K562 (cell line): ENCODE measurements at regions not wholly inside any gene's neighbourhood (a gene's known extent, or its start where the extent isn't known, plus 50 kb on each side); places are given as distances from the start of the nearest gene placed in this dataset.

Source experiments
- ATAC-seq: fragments of 200-7000 bp; cut with Tn5 transposase; 3 replicates; pipeline ENCODE4 v1.9.1; 2020; ENCODE audit warnings: moderate library complexity
- BruUV-seq: library from RNA; stranded (reverse); fragments of 400-500 nt; replicated peaks from 2 replicates; lab custom pipeline; 2021; lab: Mats Ljungman, UMichigan
- CTCF ChIA-PET: fragments of 300-600 bp; formaldehyde crosslinking; extraction: SDS; loops from one replicate; lab custom pipeline; 2021; ENCODE audit warnings: low intra/inter-chr PET ratio; lab: Yijun Ruan, JAX
- POLR2A ChIA-PET: fragments of 300-600, 350-650 bp; sonication (Branson Sonifier 250); formaldehyde crosslinking; extraction: SDS; loops from one replicate; lab custom pipeline; 2021; ENCODE audit warnings: antibody characterized with exemption, inconsistent platforms; lab: Yijun Ruan, JAX
- DNase-seq, 4 experiments: peaks; one replicate each; pipeline versions ENCODE4 v3.0.0 to v3.0.0-alpha.2; 2011 to 2018; ENCODE audit warnings: low spot score in 3 of 4, mixed read lengths in 3 of 4; ENCODE audit errors: extremely low read depth in 1 of 4
- FAIRE-seq: peaks from 2 replicates; lab custom pipeline; 2011; peaks lifted over from hg19 to GRCh38; lab: Jason Lieb, UNC
- H2AFZ ChIP-seq: 2 replicates; pipeline ENCODE4 v1.6.0; 2011; ENCODE audit warnings: low read depth, low read length, control low read depth, inconsistent platforms
- H3K27ac ChIP-seq: fragments of 200-600 bp; 3 replicates; pipeline ENCODE4 v1.8.0; 2011; ENCODE audit warnings: low read depth, mild to moderate bottlenecking, control low read depth, inconsistent platforms, low read length, moderate library complexity, mixed read lengths; ENCODE audit errors: extremely low read depth
- H3K27me3 ChIP-seq, 2 experiments: fragments of 300-600 bp in 1 of 2; 2 replicates in 1 of 2; 3 replicates in 1 of 2; pipeline versions ENCODE4 v1.6.0 to v1.8.0; 2011; ENCODE audit warnings: inconsistent platforms in 2 of 2, low read length in 2 of 2, mild to moderate bottlenecking in 1 of 2, mixed read lengths in 1 of 2, moderate library complexity in 1 of 2; ENCODE audit not compliant: control insufficient read depth in 2 of 2, insufficient read depth in 2 of 2
- H3K36me3 ChIP-seq: fragments of 300-600 bp; 3 replicates; pipeline ENCODE4 v1.8.0; 2011; ENCODE audit warnings: mild to moderate bottlenecking, low read length, inconsistent platforms; ENCODE audit not compliant: control insufficient read depth, insufficient read depth
- H3K4me1 ChIP-seq, 2 experiments: fragments of 200-600 bp in 1 of 2; replicated peaks in 1 of 2; 2 replicates in 1 of 2; 3 replicates in 1 of 2; pipeline versions ENCODE4 v1.5.1 to v1.8.0; 2011; ENCODE audit warnings: inconsistent platforms in 2 of 2, low read length in 2 of 2, mild to moderate bottlenecking in 1 of 2, mixed read lengths in 1 of 2, moderate library complexity in 1 of 2; ENCODE audit not compliant: control insufficient read depth in 2 of 2, insufficient read depth in 2 of 2
- H3K4me2 ChIP-seq: 2 replicates; pipeline ENCODE4 v1.6.1; 2011; ENCODE audit warnings: low read length, control low read depth, inconsistent platforms, mixed read lengths; ENCODE audit not compliant: insufficient read depth
- H3K4me3 ChIP-seq: fragments of 200-600 bp; sonication (generic), shearing (Covaris generic); 2 replicates; pipeline ENCODE4 v1.5.1; 2016; ENCODE audit warnings: control low read depth, inconsistent platforms
- H3K79me2 ChIP-seq: fragments of 200-600 bp; 3 replicates; pipeline ENCODE4 v1.8.0; 2011; ENCODE audit warnings: low read length, inconsistent platforms; ENCODE audit not compliant: control insufficient read depth, insufficient read depth
- H3K9ac ChIP-seq, 2 experiments: 2 replicates each; pipeline versions ENCODE4 v1.6.0 to v1.6.1; 2011; ENCODE audit warnings: low read depth in 2 of 2, low read length in 2 of 2, control low read depth in 1 of 2, inconsistent platforms in 1 of 2, mild to moderate bottlenecking in 1 of 2, mixed read lengths in 1 of 2; ENCODE audit not compliant: insufficient read depth in 1 of 2
- H3K9me1 ChIP-seq: one replicate; pipeline ENCODE4 v1.6.0; 2011; ENCODE audit warnings: inconsistent platforms, mild to moderate bottlenecking, low read length, moderate library complexity; ENCODE audit not compliant: control insufficient read depth, insufficient read depth
- H3K9me3 ChIP-seq: replicated peaks from 2 replicates; pipeline ENCODE4 v1.5.1; 2011; ENCODE audit warnings: low read depth, low read length, inconsistent platforms; ENCODE audit not compliant: control insufficient read depth, insufficient read depth
- H4K20me1 ChIP-seq: replicated peaks from 2 replicates; pipeline ENCODE4 v1.6.1; 2011; ENCODE audit warnings: low read length, inconsistent platforms, mixed read lengths; ENCODE audit not compliant: control insufficient read depth, insufficient read depth
- ATF4 ChIP-seq: fragments of 450-650 bp; formaldehyde crosslinking; IDR thresholded peaks from 2 replicates; pipeline ENCODE4 v1.4.0; 2022; ENCODE audit warnings: mild to moderate bottlenecking, moderate library complexity
- CCNT2 ChIP-seq: IDR thresholded peaks from 2 replicates; pipeline ENCODE4 v1.6.1; 2011; ENCODE audit warnings: borderline replicate concordance, low read depth, mild to moderate bottlenecking, moderate library complexity, mixed read lengths, low read length; ENCODE audit not compliant: insufficient read length; ENCODE audit errors: extremely low read depth
- CLOCK ChIP-seq: fragments of 250-450 bp; sonication (Bioruptor Pico); IDR thresholded peaks from 2 replicates; pipeline ENCODE4 v1.4.0; 2020; ENCODE audit warnings: mild to moderate bottlenecking, moderate library complexity, borderline replicate concordance
- FOXP1 ChIP-seq: sonication (generic); formaldehyde crosslinking; IDR thresholded peaks from 2 replicates; pipeline ENCODE4 v1.8.0; 2022; ENCODE audit warnings: mild to moderate bottlenecking, missing genetic modification reagents
- KAT2B ChIP-seq: IDR thresholded peaks from one replicate; pipeline ENCODE4 v1.6.1; 2012; ENCODE audit warnings: low read depth, mild to moderate bottlenecking, control low read depth, inconsistent platforms, low read length, moderate library complexity
- NR2C2 ChIP-seq, 2 experiments: fragments of 200-800 bp in 1 of 2; sonication (Bioruptor generic) in 1 of 2; sonication (generic) in 1 of 2; formaldehyde crosslinking in 1 of 2; IDR thresholded peaks; 2 replicates each; pipeline versions ENCODE4 v1.6.1 to v1.8.0; 2016 to 2022; ENCODE audit warnings: mild to moderate bottlenecking in 1 of 2, missing compliant biosample characterization in 1 of 2, missing genetic modification characterization in 1 of 2, missing genetic modification reagents in 1 of 2
- RB1 ChIP-seq: fragments of 450-650 bp; IDR thresholded peaks from 2 replicates; pipeline ENCODE4 v1.6.1; 2017; ENCODE audit warnings: low read depth, mild to moderate bottlenecking
- RBM39 ChIP-seq: fragments of 200-400 bp; formaldehyde crosslinking; optimal IDR thresholded peaks from 2 replicates; pipeline ENCODE3; 2018; ENCODE audit warnings: low read depth, low read length
- RCOR1 ChIP-seq, 2 experiments: IDR thresholded peaks; 2 replicates each; pipeline ENCODE4 v1.6.1; 2012; ENCODE audit warnings: low read depth in 2 of 2, low read length in 2 of 2, borderline replicate concordance in 1 of 2, improper control_type of control experiment in 1 of 2
- ZBTB1 ChIP-seq: sonication (generic); formaldehyde crosslinking; IDR thresholded peaks from 2 replicates; pipeline ENCODE4 v1.8.1; 2023; ENCODE audit warnings: missing genetic modification reagents, low read depth, mild to moderate bottlenecking, borderline replicate concordance
- ZBTB43 ChIP-seq: sonication (generic); formaldehyde crosslinking; IDR thresholded peaks from 2 replicates; pipeline ENCODE4 v1.8.0; 2023; ENCODE audit warnings: mild to moderate bottlenecking, missing genetic modification reagents
- ZNF695 ChIP-seq: fragments of 450-650 bp; formaldehyde crosslinking; IDR thresholded peaks from 2 replicates; pipeline ENCODE4 v1.4.0; 2020; ENCODE audit warnings: mild to moderate bottlenecking, moderate library complexity
- WGBS: fragments of 100-300 bp; shearing (Covaris generic); methylation state at CpG from one replicate; pipeline ENCODE4 v1.1.6; 2016; ENCODE audit warnings: low coverage, mixed read lengths; ENCODE audit not compliant: insufficient coverage; ENCODE audit errors: missing lambda C conversion rate; 5-methylcytosine and 5-hydroxymethylcytosine counted together
- in situ Hi-C: fragments of 300-500 bp; cut with MboI; formaldehyde crosslinking; loops from 4 replicates; pipeline ENCODE4 v1.15.0; 2018; ENCODE audit warnings: inconsistent platforms, mixed read lengths
- intact Hi-C: fragments of 100-400 bp; cut with micrococcal nuclease; formaldehyde crosslinking; loops from 2 replicates; pipeline ENCODE4 v1.14.2; 2022

DNA sequence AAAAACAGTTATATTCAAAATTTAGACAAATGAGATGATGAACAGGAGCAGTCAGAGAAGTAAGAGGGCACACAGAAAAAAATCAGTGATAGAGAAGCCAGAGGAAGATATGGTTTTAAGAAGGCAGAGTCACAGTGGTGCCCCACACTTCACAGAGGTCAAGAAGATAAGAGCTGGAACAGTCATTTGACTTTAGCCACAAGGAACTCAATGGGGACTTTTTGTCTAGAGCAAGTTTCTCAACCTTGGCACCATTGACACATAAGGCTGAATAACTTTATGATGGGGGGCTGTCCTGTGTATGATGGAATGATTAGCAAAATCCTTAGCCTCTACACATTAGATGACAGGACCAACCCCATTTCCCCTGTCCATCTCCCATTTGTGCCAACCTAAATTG lies 172.8 kb upstream of the PLEKHG7 start (continued):
- TF ChIP-seq ZBTB43 (no peak), ATF4 (no peak), RCOR1 (IDR thresholded peaks at IDR 0.05; ENCODE audit: borderline replicate concordance in 1 of 2, low read depth in 2 of 2, low read length in 2 of 2) (peak in 1 of 2 experiments; percentile 45; a peak in 1 of 4 replicates), CCNT2 (no peak), NR2C2 (CRISPR knock-in tag; IDR thresholded peaks at IDR 0.05) (no peak), NR2C2 (tag; IDR thresholded peaks at IDR 0.05) (peak; percentile 71), KAT2B (no peak), RBM39 (no peak)
- TF ChIP-seq, all 486 proteins: peak for 5

- Histone ChIP-seq H3K9ac (no peak overlapping the region), H3K4me3 (no peak overlapping the region), H3K27ac (no peak overlapping the region), H3K4me2 (no peak overlapping the region), H3K4me1 (no peaks in the 10 kb centered on the region), H3K27me3 (no peaks in the 10 kb centered on the region)
- TF ChIP-seq RB1, result no peak
- TF ChIP-seq CLOCK, result no peak
- TF ChIP-seq FOXP1, result no peak
- TF ChIP-seq ZBTB1 (CRISPR knock-in tag), result no peak
- TF ChIP-seq ZNF695 (CRISPR knock-in tag), result no peak
- TF ChIP-seq, all 486 proteins: peak for 0
- ChIA-PET POLR2A (no interaction called here), CTCF (no interaction called here)
- no peak for FAIRE-seq
- 38% methylated on average over 3 of the region's 3 CpGs for WGBS
- Histone ChIP-seq H4K20me1 (no peaks in the 10 kb centered on the region), H3K9me1 (no peaks in the 10 kb centered on the region), H3K79me2 (no peaks in the 10 kb centered on the region), H3K9me3 (no peaks in the 10 kb centered on the region), H3K36me3 (no peaks in the 10 kb centered on the region), H2AFZ (no peak overlapping the region)
- no peak for ATAC-seq
- in situ Hi-C loops, result no loop called here
- no TSS peak for BruUV-seq
- no peak for DNase-seq
- intact Hi-C loops, result no loop called here
Measured at GRCh38 chr12:92528586-92528985, 174.2 kb upstream of the PLEKHG7 start.
